ENCODE measurements at regions not wholly inside any gene's neighbourhood (a gene's known extent, or its start where the extent isn't known, plus 50 kb on each side); places are given as distances from the start of the nearest gene placed in this dataset.
A peak's percentile ranks its signal among the peaks of the same experiment; 100 is the strongest.

DNA sequence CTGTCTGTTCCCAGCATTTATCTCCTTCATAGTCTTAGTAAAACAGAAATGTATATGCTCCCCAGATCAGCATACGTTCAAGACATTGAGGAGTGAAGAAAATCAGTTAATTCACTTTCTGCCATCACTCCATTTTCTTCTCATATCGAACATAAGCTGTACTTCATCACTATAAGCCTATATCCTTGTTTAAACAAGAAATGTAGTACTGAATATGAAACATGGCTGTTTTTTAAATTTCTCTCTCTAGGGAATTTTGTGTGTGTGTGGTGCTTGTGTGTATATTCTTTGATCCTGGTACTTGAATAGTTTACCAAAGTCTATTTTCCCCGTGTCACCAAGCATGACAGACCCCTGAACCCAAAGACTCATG lies 107.1 kb downstream of the HFE start:
- H3K9ac ChIP-seq (ENCODE audit: low read length in 3 of 3), result peak overlapping the region in 1 of 3 donors; percentile 8
- H3K4me1 ChIP-seq (ENCODE audit: control insufficient read depth in 2 of 3, insufficient read depth in 2 of 3, low read depth in 1 of 3, low read length in 3 of 3), result peaks cover 0 to 10% (median 2%) of the 10 kb centered on the region in 3 donors
- H3K9me3 ChIP-seq (ENCODE audit: control insufficient read depth in 2 of 3, insufficient read depth in 1 of 3, low read length in 3 of 3), result no peaks in the 10 kb centered on the region
- FAIRE-seq, result no peak
- H3K27me3 ChIP-seq (ENCODE audit: control insufficient read depth, insufficient read depth, low read length), result no peaks in the 10 kb centered on the region
- no peak overlapping the region for H3K4me3 ChIP-seq (ENCODE audit: low read length in 3 of 3)
- intact Hi-C loops (cut with DNase I), result no loop called here
- no peaks in the 10 kb centered on the region for H3K36me3 ChIP-seq (ENCODE audit: control insufficient read depth in 2 of 3, insufficient read depth in 3 of 3, low read length in 3 of 3)
- no peak overlapping the region for H3K27ac ChIP-seq (ENCODE audit: low read depth in 2 of 2, low read length in 2 of 2)
- DNase-seq, result no peak
- TF ChIP-seq, protein P1, sequence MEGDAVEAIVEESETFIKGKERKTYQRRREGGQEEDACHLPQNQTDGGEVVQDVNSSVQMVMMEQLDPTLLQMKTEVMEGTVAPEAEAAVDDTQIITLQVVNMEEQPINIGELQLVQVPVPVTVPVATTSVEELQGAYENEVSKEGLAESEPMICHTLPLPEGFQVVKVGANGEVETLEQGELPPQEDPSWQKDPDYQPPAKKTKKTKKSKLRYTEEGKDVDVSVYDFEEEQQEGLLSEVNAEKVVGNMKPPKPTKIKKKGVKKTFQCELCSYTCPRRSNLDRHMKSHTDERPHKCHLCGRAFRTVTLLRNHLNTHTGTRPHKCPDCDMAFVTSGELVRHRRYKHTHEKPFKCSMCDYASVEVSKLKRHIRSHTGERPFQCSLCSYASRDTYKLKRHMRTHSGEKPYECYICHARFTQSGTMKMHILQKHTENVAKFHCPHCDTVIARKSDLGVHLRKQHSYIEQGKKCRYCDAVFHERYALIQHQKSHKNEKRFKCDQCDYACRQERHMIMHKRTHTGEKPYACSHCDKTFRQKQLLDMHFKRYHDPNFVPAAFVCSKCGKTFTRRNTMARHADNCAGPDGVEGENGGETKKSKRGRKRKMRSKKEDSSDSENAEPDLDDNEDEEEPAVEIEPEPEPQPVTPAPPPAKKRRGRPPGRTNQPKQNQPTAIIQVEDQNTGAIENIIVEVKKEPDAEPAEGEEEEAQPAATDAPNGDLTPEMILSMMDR (IDR thresholded peaks at IDR 0.05; ENCODE audit: borderline replicate concordance, extremely low read depth, insufficient read depth), result no peak

DNA sequence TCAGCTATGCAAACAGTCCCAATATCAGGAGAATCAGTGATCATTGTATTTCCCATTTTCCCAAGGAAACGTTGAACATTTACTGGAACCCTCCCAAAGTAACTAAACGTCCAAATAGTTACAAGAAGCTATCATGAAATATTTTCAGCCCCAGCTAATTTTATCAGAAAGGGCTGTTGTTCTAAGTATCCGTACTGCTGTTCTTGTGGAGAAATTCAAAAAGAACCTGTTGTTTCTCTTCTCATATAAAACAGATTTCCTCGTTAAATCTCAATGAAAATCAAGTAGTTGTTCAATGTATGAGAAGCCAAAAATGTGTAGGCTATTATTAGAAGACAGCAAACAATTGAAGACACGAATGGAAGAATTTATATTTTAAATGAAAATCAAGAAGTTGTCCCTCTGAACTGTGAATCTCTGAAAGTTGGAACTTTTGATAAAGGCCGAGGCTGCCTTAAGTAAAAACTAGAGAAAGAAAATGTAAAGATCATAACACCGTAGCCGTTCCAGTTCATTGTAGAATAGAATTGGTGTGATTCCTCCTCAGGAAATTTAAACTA lies 107.7 kb downstream of the HFE start:
- no peak for DNase-seq
- intact Hi-C loops (cut with DNase I), result no loop called here
- FAIRE-seq, result no peak
- TF ChIP-seq, protein P1 (IDR thresholded peaks at IDR 0.05; ENCODE audit: borderline replicate concordance, extremely low read depth, insufficient read depth), result no peak
- H3K27ac ChIP-seq (ENCODE audit: low read depth in 2 of 2, low read length in 2 of 2), result peak overlapping the region; percentile 68 to 71
- H3K4me1 ChIP-seq (ENCODE audit: control insufficient read depth in 2 of 3, insufficient read depth in 2 of 3, low read depth in 1 of 3, low read length in 3 of 3), result peaks cover 0 to 10% (median under 1%) of the 10 kb centered on the region in 3 donors
- peak overlapping the region; percentile 72 to 97 (median 78) for H3K4me3 ChIP-seq (ENCODE audit: low read length in 3 of 3)
- H3K9me3 ChIP-seq (ENCODE audit: control insufficient read depth in 2 of 3, insufficient read depth in 1 of 3, low read length in 3 of 3), result no peaks in the 10 kb centered on the region
- H3K9ac ChIP-seq (ENCODE audit: low read length in 3 of 3), result peak overlapping the region in 2 of 3 donors; percentile 66 to 98
- no peaks in the 10 kb centered on the region for H3K36me3 ChIP-seq (ENCODE audit: control insufficient read depth in 2 of 3, insufficient read depth in 3 of 3, low read length in 3 of 3)
- no peaks in the 10 kb centered on the region for H3K27me3 ChIP-seq (ENCODE audit: control insufficient read depth, insufficient read depth, low read length)

DNA sequence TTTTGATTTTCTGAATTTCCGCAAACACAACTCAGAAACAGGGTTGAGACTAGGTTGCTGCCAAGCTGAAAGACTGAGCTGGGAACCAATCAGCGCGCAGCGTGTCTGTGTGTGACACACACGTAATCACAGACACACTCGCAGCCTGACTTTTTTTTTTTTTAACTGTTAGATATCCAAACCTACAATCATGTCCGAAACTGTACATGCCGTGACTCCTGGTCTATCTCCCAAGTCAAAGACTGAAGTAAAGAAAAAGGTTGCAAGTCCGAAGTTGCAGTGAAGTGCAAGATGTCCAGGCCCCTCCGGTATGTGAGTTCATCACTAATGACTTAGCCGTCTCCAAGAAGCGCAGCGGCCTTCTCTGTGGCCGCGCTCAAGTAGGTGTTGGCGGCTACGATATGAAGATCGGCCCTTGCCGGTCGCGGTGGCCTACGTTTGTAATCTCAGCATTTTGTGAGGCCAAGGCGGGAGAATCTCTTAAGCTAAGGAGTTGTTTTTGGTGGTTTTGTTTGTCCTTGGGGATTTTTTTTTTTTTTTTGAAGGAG lies 108.2 kb downstream of the HFE start:
- Histone ChIP-seq H3K4me1 (ENCODE audit: control insufficient read depth in 2 of 3, insufficient read depth in 2 of 3, low read depth in 1 of 3, low read length in 3 of 3) (peaks cover 0 to 10% (median 0%) of the 10 kb centered on the region in 3 donors), H3K27me3 (ENCODE audit: control insufficient read depth, insufficient read depth, low read length) (no peaks in the 10 kb centered on the region), H3K9ac (ENCODE audit: low read length in 3 of 3) (peak overlapping the region; percentile 0 to 98 (median 68)), H3K4me3 (ENCODE audit: low read length in 3 of 3) (peak overlapping the region; percentile 72 to 97 (median 78)), H3K36me3 (ENCODE audit: control insufficient read depth in 2 of 3, insufficient read depth in 3 of 3, low read length in 3 of 3) (no peaks in the 10 kb centered on the region), H3K9me3 (ENCODE audit: control insufficient read depth in 2 of 3, insufficient read depth in 1 of 3, low read length in 3 of 3) (no peaks in the 10 kb centered on the region), H3K27ac (ENCODE audit: low read depth in 2 of 2, low read length in 2 of 2) (peak overlapping the region; percentile 68 to 71)
- TF ChIP-seq, protein P1 (IDR thresholded peaks at IDR 0.05; ENCODE audit: borderline replicate concordance, extremely low read depth, insufficient read depth), result no peak
- DNase-seq, result peak; percentile 93 to 97 (median 96)
- intact Hi-C loops (cut with DNase I), result no loop called here
- peak; percentile 30 for FAIRE-seq

Data from kidney (tissue), 13 donors.